DOHH2 (cell line): ENCODE measurements at regions not wholly inside any gene's neighbourhood (a gene's known extent, or its start where the extent isn't known, plus 50 kb on each side); places are given as distances from the start of the nearest gene placed in this dataset.

ENCODE experiments used
- CTCF ChIP-seq: fragments of 200-600 bp; sonication (generic); IDR thresholded peaks from one replicate; pipeline ENCODE4 v1.5.1; 2014; ENCODE audit warnings: antibody characterized with exemption, mild to moderate bottlenecking, low read depth, low read length; ENCODE audit not compliant: poor library complexity, severe bottlenecking
- EZH2phosphoT487 ChIP-seq: fragments of 200-600 bp; sonication (generic); IDR thresholded peaks from 2 replicates; pipeline ENCODE4 v1.6.1; 2017; ENCODE audit warnings: borderline replicate concordance, mild to moderate bottlenecking, antibody characterized with exemption, low read length, moderate library complexity, mixed read lengths

GRCh38 chr5:103427326-103427725, 135.3 kb downstream of the NUDT12 start:
- TF ChIP-seq CTCF, result no peak
- no peak for TF ChIP-seq EZH2phosphoT487
